CD4-positive, alpha-beta T cell treated with Interferon alpha-2 for 1 hour (primary cell): ENCODE measurements at regions not wholly inside any gene's neighbourhood (a gene's known extent, or its start where the extent isn't known, plus 50 kb on each side); places are given as distances from the start of the nearest gene placed in this dataset.

Experiments used
- DNase-seq, 2 donors: peaks; one replicate each; pipeline ENCODE4 v3.0.0-alpha.2; 2020 to 2022

GRCh38 chr6:147869869-147870268 lies 361.4 kb downstream of the SAMD5 start:
- DNase-seq = no peak

DNA sequence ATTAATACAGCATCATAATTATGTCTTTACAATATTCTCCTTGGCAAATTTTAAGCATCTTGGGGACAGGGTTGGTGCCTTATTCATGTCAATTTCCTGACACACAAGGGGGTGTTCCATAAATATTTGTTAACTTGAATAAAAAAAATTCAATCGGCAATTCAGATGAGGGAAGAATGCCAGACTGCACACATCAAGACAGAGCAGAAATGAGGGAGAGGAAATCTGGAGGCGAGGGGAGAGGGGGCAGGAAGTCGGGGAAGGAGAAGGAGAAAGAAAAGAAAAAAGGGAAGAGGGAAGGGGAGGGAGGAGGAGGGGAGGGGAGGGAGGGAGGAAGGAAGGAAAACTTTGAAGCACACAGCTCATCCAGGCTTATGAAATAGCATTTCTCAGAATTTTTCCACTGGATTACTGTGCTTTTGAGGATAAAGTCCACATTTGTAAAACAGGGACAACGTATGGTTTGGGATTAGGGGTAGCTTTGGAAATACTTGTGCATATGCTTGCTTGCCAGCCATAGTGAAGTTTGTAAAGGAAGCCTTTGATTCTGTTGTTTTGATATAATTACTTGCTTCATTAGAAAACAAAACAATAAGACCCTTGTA lies 362.1 kb downstream of the SAMD5 start:
- DNase-seq = no peak

- no peak for DNase-seq
These were observed 363.5 kb downstream of the SAMD5 start for GRCh38 chr6:147872002-147872401.

DNA sequence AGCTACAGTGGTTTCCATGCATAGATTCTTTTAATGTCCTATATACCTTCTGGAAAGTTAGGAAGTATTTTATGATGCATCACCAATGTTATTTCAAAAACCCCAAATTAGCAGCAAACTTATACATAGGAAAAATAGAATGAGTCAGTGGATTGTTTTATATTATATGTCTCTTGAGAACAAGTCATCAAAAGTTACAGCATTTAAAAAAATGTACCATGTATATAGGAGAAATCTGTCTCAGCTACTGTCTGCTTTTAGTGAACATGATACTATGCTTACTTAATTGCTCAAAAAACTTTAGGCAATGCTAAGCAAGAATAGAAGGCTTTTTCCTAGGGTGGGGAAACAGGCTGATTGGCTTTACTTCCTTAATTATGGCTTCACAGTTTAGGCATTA lies 365.3 kb downstream of the SAMD5 start:
- no peak for DNase-seq

- DNase-seq = no peak
These were observed 365.8 kb downstream of the SAMD5 start for GRCh38 chr6:147874322-147874721.

GRCh38 chr6:147879031-147879580 lies 370.6 kb downstream of the SAMD5 start:
- DNase-seq = no peak

DNA sequence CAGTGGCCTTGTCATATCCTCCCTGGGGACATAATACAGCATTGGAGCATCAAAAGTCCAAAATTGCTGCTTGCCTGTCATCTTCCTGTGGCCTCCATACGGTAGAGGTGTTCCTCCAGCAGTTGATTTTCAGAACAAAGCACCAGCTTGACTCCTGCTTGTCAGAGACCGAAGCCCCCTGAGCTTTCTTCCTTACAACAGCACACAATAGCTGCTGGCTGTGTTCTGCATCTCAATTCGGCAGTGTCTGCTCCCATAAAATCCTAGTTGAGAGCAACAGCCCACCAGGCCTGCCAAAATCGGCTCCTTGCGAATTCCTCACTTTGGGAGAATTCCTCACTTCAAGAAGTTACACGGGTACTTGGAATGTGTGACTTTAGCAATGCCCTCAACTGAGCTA lies 372.9 kb downstream of the SAMD5 start:
- DNase-seq = no peak

DNA sequence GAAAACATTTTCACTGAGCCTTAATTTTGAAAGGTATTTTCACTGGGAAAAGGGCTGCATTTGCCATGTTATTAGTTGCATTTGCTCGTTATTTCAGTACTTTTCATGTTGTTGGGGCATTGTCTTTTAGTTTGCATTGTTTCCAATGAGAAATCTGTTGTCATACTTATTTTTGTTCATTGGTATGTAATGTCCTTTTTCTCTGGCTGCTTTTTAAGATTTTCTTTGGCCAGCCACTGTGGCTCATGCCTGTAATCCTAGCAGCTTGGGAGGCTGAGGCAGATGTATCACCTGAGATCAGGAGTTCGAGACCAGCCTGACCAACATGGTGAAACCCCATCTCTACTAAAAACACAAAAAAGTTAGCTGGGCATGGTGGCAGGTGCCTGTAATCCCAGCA lies 379.9 kb downstream of the SAMD5 start:
- DNase-seq = no peak

- DNase-seq = no peak
These were observed 383.2 kb downstream of the SAMD5 start for GRCh38 chr6:147891671-147892070.

GRCh38 chr6:147892476-147892875 lies 384.0 kb downstream of the SAMD5 start:
- no peak for DNase-seq

- DNase-seq = no peak
These were observed 386.8 kb downstream of the SAMD5 start for GRCh38 chr6:147895272-147895671.

DNA sequence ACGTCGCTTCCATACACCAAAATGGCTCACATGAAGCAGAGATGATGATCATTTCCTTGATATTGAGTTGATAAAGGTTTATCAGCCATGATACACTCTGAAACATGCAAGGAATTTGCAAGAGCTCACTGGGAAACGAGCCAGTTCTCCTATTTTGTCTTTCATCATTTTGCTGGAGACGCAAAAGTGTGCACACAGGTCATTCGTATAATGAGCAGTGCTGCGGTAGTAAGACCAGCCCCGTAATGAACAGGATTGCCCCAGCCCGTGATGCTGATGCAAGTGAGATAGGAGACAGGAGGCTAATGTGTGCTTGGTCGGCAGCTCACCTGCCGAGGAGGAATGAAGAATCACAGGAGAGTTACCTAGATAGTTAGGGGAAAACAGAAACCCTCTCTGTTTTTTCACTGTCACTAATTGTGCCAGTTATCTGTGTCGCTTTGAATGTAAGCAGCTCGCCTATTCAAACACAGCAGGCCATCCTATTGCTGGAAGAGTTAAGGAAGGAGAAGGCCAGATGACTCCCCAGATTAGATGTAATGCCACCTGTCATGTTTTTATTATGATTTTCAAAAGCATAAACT lies 391.8 kb downstream of the SAMD5 start:
- DNase-seq = no peak

GRCh38 chr6:147903321-147903720 lies 394.8 kb downstream of the SAMD5 start:
- no peak for DNase-seq

DNA sequence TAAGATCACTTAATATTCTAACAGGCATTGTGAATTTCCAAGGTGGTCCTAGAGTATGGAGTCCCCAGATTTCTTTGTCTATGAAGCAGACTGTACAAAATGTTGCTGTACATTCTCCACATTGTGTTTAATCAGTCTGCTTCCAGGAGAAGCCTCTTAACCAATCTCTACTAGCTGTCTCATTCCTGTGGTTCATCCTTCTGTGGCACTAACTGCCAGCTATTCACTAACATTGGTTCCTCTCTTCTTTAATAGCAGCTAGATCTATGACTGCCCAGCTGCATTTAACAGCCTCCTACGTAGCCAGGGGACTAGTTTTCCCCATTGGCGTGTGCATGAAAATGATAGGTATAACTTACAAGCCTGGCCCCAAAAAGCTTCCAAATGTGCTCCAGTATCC lies 395.4 kb downstream of the SAMD5 start:
- no peak for DNase-seq

GRCh38 chr6:147904416-147904815 lies 395.9 kb downstream of the SAMD5 start:
- DNase-seq = no peak

DNA sequence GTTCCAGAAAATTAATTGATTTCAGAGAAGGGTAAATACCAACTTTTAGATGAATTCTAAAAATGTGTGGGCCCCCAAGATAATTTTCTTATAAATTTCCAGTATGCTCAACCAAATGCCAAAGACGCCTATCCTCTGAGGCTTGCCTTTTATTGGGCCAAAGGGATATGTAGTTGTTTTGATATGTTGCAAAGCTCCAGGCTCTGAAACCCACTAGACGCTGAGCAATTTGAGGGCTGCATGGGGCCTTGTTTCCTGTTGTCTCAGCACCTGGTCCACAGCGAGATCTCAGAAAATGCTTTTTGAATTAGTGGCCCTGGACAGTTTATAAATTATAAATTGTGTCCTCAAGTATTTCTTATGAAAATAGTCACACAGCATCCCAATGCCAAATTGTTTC lies 397.2 kb downstream of the SAMD5 start:
- DNase-seq = no peak

DNA sequence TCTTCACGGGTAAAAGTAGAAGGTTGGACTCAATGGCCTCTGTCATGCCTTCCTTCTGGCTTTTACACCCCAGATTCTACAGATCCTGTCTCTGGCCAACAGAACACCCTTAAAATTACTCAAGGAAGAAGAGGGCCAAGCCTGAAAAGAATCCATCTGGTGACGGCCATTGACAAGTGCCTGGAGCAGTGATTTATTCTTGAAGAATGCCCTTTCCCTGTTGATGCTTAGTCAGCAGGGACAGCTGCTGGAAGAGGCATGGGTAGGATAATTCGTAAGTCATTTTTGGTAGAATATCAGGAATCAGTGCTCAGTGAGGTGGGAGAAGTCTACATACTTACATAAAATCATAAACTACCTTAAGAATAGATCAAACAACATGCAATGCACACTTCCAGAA lies 397.9 kb downstream of the SAMD5 start:
- no peak for DNase-seq

DNA sequence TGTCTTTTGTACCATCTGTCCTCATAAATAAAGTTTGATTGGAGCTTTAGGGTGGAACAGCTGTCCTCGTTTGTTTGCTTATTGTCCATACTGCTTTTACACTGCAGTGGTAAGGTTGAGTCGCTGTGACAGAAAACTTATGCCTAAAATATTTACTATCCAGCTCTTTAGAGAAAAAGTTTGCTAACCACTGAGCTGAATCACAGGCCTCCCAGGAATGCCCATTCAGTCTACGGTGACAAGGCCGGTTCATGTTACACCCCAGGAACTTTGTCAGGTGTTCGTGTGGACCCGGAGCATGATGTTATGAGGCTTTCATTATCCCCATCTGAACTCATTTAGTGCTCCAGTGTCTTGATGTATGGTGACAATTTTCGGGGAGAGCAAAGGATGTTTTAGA lies 401.1 kb downstream of the SAMD5 start:
- no peak for DNase-seq

- DNase-seq = no peak
These were observed 401.8 kb downstream of the SAMD5 start for GRCh38 chr6:147910281-147910680.

- no peak for DNase-seq
These were observed 402.6 kb downstream of the SAMD5 start for GRCh38 chr6:147911057-147911456.

DNA sequence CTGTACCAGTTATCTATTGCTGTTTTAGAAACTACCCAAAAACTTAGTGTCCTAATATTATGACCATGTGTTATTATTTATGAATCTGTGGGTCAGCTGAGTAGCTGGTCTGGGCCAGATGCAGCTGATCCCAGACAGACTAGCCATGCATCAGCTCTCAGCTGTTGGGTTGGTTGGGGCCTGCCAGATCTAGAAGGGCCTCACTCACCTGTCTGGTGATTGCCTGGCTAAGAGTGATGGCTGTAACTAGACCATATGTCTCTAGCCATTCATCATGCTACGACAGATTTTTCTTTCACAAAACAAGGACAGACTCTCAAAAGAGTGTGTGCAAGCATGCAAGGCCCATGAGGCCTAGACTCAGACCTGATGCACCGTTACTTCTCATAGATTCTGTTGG lies 403.2 kb downstream of the SAMD5 start:
- no peak for DNase-seq

GRCh38 chr6:147922799-147923198 lies 414.3 kb downstream of the SAMD5 start:
- DNase-seq = no peak

DNA sequence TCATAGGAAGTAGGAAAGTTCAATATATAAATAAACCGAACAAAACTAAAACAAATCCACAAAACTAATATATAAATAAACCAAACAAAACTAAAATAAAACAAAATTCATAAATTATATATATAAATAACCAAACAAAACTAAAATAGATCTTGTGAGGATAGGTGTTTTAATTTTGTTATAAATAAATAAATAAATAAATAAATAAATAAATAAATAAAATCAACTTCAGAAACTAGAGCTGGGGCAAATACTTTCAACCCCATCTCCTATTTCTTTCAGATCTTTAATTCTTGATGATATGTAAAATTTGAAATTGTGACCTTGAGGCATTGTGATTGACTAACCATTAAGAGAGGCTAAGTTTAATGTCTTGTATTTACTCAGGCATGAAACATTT lies 416.1 kb downstream of the SAMD5 start:
- DNase-seq = no peak

- no peak for DNase-seq
These were observed 416.8 kb upstream of the SASH1 start for GRCh38 chr6:147925826-147926225.

GRCh38 chr6:147930745-147931144 lies 411.9 kb upstream of the SASH1 start:
- no peak for DNase-seq
